RWPE2 (cell line): ENCODE measurements at regions not wholly inside any gene's neighbourhood (a gene's known extent, or its start where the extent isn't known, plus 50 kb on each side); places are given as distances from the start of the nearest gene placed in this dataset.
A peak's percentile ranks its signal among the peaks of the same experiment; 100 is the strongest.
"Not testable (repeated sequence)": the region's sequence is repeated elsewhere in the genome, so short reads cannot be mapped to it uniquely, and the experiment has no call there.

ENCODE experiments used
- ATAC-seq: fragments of 200-7000 bp; cut with Tn5 transposase; 3 replicates; pipeline ENCODE4 v1.9.1; 2021; ENCODE audit warnings: low read depth
- DNase-seq: peaks from one replicate; pipeline ENCODE4 v3.0.0-alpha.2; 2020; ENCODE audit warnings: low spot score
- H3K27ac ChIP-seq: fragments of 450-650 bp; 2 replicates; pipeline ENCODE4 v1.5.1; 2017; ENCODE audit warnings: mild to moderate bottlenecking; ENCODE audit not compliant: poor library complexity, severe bottlenecking
- H3K27me3 ChIP-seq: fragments of 250-450 bp; sonication (Bioruptor Pico); 2 replicates; pipeline ENCODE4 v1.5.1; 2021; ENCODE audit warnings: mild to moderate bottlenecking, moderate library complexity; ENCODE audit not compliant: insufficient read depth, poor library complexity, severe bottlenecking
- H3K36me3 ChIP-seq: fragments of 250-450 bp; sonication (Bioruptor Pico); 2 replicates; pipeline ENCODE4 v1.5.1; 2020; ENCODE audit warnings: low read depth, mild to moderate bottlenecking, moderate library complexity
- H3K4me1 ChIP-seq: fragments of 250-450 bp; sonication (Bioruptor Pico); 2 replicates; pipeline ENCODE4 v1.5.1; 2021; ENCODE audit warnings: mild to moderate bottlenecking, moderate library complexity; ENCODE audit not compliant: insufficient read depth, poor library complexity, severe bottlenecking
- H3K4me3 ChIP-seq: fragments of 250-450 bp; sonication (Bioruptor Pico); 2 replicates; pipeline ENCODE4 v1.5.1; 2021; ENCODE audit warnings: mild to moderate bottlenecking, moderate library complexity; ENCODE audit not compliant: severe bottlenecking
- H3K9me3 ChIP-seq: fragments of 250-450 bp; sonication (Bioruptor Pico); 2 replicates; pipeline ENCODE4 v1.5.1; 2021; ENCODE audit warnings: mild to moderate bottlenecking, moderate library complexity; ENCODE audit not compliant: severe bottlenecking
- TF ChIP-seq, protein P1 (sequence below): fragments of 450-650 bp; IDR thresholded peaks from one replicate; pipeline ENCODE4 v1.5.1; 2017; ENCODE audit warnings: mild to moderate bottlenecking, moderate library complexity; ENCODE audit not compliant: poor library complexity, severe bottlenecking

DNA sequence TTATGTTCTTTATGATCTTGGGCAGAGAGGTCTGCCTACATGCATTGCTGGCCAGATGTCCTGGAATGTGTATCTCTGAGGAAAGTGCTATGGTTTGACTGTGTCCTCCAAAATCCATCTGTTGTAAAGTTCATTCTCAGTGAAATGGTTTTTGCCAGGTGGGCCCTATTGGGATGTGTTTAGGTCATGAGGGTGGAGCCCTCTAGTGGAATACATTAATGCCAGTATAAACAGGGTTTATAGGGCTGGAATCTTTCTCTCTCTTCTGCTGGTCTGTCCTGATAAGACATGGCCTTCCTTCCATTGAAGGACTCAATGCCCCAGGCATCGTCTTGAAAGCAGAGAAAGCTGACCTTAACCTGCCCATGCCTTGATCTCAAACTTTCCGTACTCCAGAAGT, 258.5 kb downstream of the RPIA start:
- H3K4me1 ChIP-seq: no peaks in the 10 kb centered on the region
- no peak for ATAC-seq
- no peaks in the 10 kb centered on the region for H3K27me3 ChIP-seq
- no peak for DNase-seq
- H3K36me3 ChIP-seq: no peaks in the 10 kb centered on the region
- TF ChIP-seq, protein P1, sequence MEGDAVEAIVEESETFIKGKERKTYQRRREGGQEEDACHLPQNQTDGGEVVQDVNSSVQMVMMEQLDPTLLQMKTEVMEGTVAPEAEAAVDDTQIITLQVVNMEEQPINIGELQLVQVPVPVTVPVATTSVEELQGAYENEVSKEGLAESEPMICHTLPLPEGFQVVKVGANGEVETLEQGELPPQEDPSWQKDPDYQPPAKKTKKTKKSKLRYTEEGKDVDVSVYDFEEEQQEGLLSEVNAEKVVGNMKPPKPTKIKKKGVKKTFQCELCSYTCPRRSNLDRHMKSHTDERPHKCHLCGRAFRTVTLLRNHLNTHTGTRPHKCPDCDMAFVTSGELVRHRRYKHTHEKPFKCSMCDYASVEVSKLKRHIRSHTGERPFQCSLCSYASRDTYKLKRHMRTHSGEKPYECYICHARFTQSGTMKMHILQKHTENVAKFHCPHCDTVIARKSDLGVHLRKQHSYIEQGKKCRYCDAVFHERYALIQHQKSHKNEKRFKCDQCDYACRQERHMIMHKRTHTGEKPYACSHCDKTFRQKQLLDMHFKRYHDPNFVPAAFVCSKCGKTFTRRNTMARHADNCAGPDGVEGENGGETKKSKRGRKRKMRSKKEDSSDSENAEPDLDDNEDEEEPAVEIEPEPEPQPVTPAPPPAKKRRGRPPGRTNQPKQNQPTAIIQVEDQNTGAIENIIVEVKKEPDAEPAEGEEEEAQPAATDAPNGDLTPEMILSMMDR: peak; percentile 35
- no peak overlapping the region for H3K4me3 ChIP-seq
- H3K27ac ChIP-seq: no peak overlapping the region
- H3K9me3 ChIP-seq: no peaks in the 10 kb centered on the region

DNA sequence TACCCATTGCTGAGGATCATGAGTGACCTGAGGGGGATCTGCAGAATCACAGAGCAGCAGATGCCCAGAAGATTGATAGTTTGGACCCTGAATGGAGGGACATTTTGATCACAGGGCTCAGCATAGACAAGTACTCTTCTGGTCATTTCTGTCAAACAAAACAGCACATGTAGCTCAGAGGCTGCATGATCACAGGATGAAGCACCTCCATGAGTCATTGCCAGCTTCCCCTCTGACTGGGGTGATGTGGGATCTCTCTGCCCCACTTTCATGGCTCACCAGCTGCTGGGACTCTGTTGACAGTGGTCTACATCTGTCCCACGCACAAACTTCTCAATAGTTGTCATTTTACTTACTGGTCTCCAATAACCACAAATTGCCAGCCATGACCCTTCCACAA, 264.1 kb downstream of the RPIA start:
- H3K27me3 ChIP-seq: peaks cover 9% of the 10 kb centered on the region
- H3K4me3 ChIP-seq: no peak overlapping the region
- no peaks in the 10 kb centered on the region for H3K36me3 ChIP-seq
- DNase-seq (no peak), ATAC-seq (peak; percentile 31; the same call in 1 of the 3 replicates)
- no peaks in the 10 kb centered on the region for H3K9me3 ChIP-seq
- no peak overlapping the region for H3K27ac ChIP-seq
- TF ChIP-seq, protein P1: no peak
- H3K4me1 ChIP-seq: no peaks in the 10 kb centered on the region

DNA sequence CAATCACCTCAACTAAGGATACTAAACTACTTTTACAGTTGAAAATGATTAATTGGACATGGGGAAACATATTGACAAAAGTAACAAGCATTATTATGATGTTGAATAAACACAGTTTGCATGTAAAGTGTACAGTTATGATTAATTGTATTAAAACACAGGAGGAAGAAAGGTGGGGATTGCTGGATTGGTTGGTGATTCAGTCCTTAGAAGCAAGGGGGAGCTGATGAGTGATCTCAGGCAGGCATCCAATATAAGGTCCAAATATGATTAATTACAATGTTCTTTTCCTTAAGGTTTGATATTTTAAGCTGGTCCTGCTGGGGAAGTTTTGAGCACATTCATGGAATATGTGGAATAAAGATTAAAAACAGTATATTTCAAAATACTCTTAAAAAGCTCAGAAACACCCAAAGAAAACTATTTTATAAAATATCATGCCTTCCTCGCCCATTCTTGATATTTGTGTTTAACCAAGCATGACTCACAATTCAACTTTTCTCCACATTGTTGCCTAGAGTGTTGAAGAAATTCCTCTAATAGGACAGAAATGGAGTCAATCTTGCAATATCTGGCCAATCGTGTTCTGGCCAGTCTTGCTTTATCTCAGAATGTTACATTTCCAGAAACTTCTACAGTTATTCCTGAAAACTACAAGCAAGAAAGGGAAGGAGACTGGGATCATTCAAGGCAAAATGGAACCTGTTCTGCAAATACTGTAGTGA, 268.2 kb downstream of the RPIA start:
- no peaks in the 10 kb centered on the region for H3K9me3 ChIP-seq
- H3K27me3 ChIP-seq: peaks cover 9% of the 10 kb centered on the region
- DNase-seq (no peak), ATAC-seq (no peak)
- H3K4me3 ChIP-seq: no peak overlapping the region
- TF ChIP-seq, protein P1: peak; percentile 11
- H3K27ac ChIP-seq: no peak overlapping the region
- no peaks in the 10 kb centered on the region for H3K4me1 ChIP-seq
- H3K36me3 ChIP-seq: no peaks in the 10 kb centered on the region

GRCh38 chr2:88961323-88961722, 269.9 kb downstream of the RPIA start:
- DNase-seq, H3K4me3 ChIP-seq, ATAC-seq: not testable (repeated sequence)

DNA sequence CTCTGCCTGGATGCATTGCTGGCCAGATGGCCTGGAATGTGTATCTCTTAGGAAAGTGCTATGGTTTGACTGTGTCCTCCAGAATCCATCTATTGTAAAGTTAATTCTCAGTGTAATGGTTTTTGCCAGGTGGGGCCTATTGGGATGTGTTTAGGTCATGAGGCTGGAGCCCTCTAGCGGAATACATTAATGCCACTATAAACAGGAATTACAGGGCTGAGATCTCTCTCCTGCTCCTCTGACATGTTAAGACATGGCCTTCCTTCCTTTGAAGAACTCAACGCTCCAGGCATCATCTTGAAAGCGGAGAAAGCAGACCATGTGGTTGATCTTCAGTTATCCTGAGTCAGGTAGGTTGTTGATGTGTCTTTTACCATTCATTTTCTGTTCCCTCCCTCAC, 276.4 kb downstream of the RPIA start:
- Histone ChIP-seq H3K36me3 (no peaks in the 10 kb centered on the region), H3K27me3 (no peaks in the 10 kb centered on the region), H3K4me3 (no peak overlapping the region), H3K4me1 (no peaks in the 10 kb centered on the region), H3K27ac (no peak overlapping the region), H3K9me3 (no peaks in the 10 kb centered on the region)
- TF ChIP-seq, protein P1: peak; percentile 29
- ATAC-seq (peak; percentile 64), DNase-seq (no peak)

More at GRCh38 chr2:88961323-88961722, 269.9 kb downstream of the RPIA start:
- not testable (repeated sequence) for H3K27me3 ChIP-seq, H3K9me3 ChIP-seq, H3K36me3 ChIP-seq, H3K27ac ChIP-seq, H3K4me1 ChIP-seq

DNA sequence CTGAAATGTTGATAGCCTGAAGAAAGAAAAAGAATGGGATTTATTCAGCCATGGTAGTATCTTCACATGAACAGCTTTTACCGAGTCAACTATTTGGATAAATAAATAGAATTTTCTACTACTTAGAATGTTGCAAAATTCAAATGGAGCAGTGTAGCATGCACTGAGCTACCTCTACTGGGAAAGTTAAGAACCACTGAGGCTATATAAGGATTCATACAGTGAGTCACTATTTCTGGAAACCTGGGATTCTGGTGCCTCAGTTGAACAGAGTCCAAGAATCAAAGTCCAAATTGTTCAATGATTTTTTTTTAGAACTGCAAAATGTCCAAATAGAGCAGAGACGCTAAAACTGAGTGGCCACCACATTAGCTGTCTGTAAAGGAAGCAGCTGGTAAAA, 286.5 kb downstream of the RPIA start:
- ATAC-seq, H3K36me3 ChIP-seq, DNase-seq, H3K4me3 ChIP-seq, H3K4me1 ChIP-seq, H3K9me3 ChIP-seq, H3K27me3 ChIP-seq, H3K27ac ChIP-seq: not testable (repeated sequence)

DNA sequence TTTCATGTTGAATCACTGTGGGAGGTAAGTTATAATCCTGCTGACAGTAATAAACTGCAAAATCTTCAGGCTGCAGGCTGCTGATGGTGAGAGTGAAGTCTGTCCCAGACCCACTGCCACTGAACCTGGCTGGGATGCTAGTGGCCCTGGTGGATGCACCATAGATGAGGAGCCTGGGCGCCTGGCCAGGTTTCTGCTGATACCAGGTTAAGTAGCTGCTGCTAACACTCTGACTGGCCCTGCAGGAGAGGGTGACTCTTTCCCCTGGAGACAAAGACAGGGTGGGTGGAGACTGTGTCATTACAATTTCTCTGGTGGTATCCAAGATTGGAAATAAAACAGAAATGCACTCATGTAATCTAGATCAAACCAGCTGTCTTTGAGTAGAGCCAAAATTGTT, 287.0 kb downstream of the RPIA start:
- not testable (repeated sequence) for ATAC-seq, H3K27me3 ChIP-seq, DNase-seq, H3K4me1 ChIP-seq, H3K4me3 ChIP-seq, H3K27ac ChIP-seq, H3K9me3 ChIP-seq, H3K36me3 ChIP-seq

- DNase-seq, H3K36me3 ChIP-seq, H3K27me3 ChIP-seq, H3K4me3 ChIP-seq, H3K4me1 ChIP-seq, H3K27ac ChIP-seq, ATAC-seq, H3K9me3 ChIP-seq: not testable (repeated sequence)
Observed at GRCh38 chr2:88984079-88984478, 292.6 kb downstream of the RPIA start.
